GM19452 (cell line): ENCODE measurements at regions not wholly inside any gene's neighbourhood (a gene's known extent, or its start where the extent isn't known, plus 50 kb on each side); places are given as distances from the start of the nearest gene placed in this dataset.
A peak's percentile ranks its signal among the peaks of the same experiment; 100 is the strongest.
"Not testable (repeated sequence)": the region's sequence is repeated elsewhere in the genome, so short reads cannot be mapped to it uniquely, and the experiment has no call there.

Source experiments
- ATAC-seq: cut with Tn5 transposase; IDR thresholded peaks from one replicate; pipeline ENCODE4 v1.9.1; 2021; ENCODE audit not compliant: unreplicated experiment

DNA sequence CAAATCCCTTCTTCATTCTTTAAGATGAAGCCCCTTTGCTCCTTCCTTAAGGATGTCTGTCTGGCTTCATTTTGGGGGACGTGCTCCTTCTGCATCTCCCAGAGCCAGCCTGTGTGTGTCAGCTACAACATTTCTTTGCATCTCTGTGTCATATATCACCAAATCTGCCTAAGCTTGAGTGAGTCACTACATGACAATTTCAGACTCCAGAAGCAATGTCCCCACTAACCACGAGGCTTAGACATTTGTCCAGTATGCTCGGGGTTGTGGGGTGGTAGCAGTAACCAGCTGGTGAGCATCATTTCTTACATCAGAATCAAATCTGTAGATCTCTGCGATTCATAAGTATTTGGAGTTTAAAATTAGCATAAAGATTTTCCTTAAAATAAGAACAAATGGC, 54.1 kb upstream of the USP14 start:
- ATAC-seq, result not testable (repeated sequence)

GRCh38 chr18:105161-106053, 53.0 kb upstream of the USP14 start:
- ATAC-seq, result not testable (repeated sequence)

DNA sequence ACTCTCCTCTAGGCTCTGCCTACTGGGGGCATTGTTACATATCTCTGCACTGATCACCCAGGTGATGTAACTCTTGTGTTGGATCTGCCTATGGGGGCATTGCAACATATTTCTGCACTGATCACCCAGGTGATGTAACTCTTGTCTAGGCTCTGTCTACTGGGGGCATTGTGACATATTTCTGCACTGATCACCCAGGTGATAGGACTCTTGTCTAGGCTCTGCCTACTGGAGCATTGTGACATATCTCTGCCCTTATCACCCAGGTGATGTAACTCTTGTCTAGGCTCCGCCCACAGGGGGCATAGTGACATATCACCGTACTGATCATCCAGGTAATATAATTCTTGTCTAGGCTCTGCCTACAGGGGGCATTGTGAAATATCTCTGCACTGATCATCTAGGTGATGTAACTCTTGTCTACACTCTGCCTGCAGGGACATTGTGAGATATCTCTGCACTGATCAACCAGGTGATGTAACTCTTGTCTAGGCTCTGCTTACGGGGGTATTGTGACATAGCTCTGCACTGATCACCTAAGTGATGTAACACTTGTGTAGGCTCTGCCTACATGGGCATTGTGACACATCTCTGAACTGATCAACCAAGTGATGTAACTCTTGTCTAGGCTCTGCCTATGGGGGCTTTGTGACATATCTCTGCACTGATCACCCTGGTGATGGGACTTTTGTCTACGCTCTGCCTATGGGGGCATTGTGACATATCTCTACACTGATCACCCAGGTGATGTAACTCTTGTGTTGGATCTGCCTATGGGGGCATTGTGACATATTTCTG, 52.1 kb upstream of the USP14 start:
- ATAC-seq, result not testable (repeated sequence)

GRCh38 chr18:106868-107384, 51.4 kb upstream of the USP14 start:
- ATAC-seq, result not testable (repeated sequence)

DNA sequence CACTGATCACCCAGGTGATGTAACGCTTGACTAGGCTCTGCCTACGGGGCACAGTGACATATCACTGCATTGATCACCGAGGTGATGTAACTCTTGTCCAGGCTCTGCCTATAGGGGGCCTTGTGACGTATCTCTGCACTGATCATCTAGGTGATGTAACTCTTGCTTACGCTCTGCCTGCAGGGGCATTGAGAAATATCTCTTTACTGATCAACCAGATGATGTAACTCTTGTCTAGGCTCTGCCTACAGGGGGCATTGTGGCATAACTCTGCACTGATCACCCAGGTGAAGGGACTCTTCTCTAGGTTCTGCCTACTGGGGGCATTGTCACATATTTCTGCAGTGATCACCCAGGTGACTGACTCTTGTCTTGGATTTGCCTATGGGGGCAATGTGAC, 50.9 kb upstream of the USP14 start:
- ATAC-seq, result not testable (repeated sequence)

DNA sequence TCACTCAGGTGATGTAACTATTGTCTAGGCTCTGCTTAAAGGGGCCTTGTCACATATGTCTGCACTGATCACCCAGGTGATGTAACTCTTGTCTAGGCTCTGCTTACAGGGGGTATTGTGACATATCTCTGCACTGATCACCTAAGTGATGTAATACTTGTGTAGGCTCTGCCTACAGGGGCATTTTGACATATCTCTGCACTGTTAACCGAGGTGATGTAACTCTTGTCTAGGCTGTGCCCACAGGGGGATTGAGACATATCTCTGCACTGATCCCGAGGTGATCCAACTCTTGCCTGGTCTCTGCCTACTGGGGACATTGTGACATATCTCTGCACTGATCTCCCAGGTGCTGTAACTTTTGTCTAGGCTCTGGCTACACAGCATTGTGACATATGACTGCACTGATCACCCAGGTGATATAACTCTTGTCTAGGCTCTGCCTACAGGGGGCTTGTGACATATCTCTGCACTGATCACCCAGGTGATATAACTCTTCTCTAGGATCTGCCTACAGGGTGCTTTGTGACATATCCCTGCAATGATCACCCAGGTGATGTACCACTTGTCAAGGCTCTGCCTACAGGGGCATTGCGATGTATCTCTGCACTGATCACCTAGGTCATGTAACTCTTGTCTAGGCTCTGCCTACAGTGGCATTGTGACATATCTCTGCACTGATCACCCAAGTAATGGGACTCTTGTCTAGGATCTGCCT, 50.3 kb upstream of the USP14 start:
- peak; percentile 42 for ATAC-seq
